GM21515 (cell line): ENCODE measurements at regions not wholly inside any gene's neighbourhood (a gene's known extent, or its start where the extent isn't known, plus 50 kb on each side); places are given as distances from the start of the nearest gene placed in this dataset.
"Not testable (repeated sequence)": the region's sequence is repeated elsewhere in the genome, so short reads cannot be mapped to it uniquely, and the experiment has no call there.

ENCODE experiments used
- ATAC-seq: cut with Tn5 transposase; IDR thresholded peaks from one replicate; pipeline ENCODE4 v1.9.1; 2021; ENCODE audit not compliant: unreplicated experiment

DNA sequence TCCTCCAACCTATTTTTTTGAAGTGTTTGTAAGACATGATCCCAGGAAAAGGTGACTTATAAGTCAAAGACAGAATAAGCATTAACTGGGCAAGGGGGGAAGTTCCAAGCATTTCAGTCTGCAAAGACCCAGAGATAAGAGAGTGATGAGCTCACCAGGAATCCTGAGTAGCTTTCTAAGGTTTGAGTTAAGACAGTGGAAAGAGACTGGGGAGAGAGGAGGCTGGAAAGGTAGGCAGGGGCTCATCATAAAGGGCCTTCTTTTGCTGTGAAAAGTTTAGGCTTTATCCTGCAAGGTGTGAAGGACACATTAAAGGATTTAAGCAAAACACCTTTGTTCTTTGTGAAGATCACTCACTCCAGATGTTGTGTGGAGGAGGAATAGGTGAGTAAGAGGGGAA, 438.8 kb downstream of the CHL1 start:
- no peak for ATAC-seq

GRCh38 chr3:643376-643775, 446.8 kb downstream of the CHL1 start:
- no peak for ATAC-seq

GRCh38 chr3:655824-656223, 437.0 kb upstream of the CNTN6 start:
- no peak for ATAC-seq

DNA sequence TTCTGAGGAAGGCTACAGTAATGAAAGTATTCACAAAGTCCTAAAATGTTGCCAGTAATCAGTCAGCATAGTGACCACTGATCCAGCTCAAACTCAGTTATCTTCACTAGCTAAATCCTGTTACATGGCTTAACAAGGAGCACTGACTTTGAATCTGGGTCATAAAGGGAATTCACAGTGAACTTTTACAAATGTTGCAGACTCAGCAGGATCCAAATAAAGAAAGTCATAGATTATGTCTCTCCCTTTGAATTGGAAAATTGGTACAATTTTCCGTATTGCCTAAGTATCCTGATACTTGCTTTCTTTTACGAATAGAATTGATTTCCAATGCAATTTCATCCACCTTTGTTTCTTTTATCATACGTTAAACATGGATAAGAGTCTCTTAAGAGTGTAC, 431.5 kb upstream of the CNTN6 start:
- ATAC-seq: no peak

DNA sequence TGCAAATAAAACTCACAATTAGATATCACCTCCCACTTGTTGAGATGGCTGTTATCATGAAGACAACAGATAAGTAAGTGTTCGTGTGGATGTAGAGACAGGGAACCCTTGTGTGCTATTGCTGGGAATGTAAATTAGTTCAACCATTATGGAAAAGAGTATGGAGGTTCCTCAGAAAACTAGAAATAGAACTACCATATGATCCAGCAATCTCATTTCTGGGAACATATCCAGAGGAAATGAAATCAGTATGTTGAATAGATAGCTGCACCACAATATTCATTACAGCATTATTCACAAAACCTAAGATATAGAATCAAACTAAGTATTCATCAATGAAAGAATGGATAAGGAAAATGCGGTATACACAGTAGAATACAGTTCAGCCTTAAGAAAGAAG, 418.7 kb upstream of the CNTN6 start:
- no peak for ATAC-seq

GRCh38 chr3:675846-676245, 417.0 kb upstream of the CNTN6 start:
- no peak for ATAC-seq

DNA sequence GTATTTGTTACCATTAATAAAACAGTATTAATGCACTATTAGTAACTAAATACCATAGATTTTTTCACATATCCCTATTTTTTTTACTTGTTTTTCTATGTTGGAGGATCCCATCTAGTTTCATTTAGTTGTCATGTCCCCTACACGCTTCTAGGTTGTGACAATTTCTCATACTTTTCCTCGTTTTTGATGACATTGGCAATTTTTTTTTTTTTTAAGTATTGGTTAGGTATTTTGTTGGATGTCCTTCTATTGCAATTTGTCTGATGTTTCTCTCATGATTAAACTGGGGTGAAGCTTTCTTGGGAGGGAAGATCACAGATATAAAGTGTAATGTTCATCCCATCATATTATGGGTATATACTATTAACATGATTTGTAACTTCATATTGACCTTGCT, 409.1 kb upstream of the CNTN6 start:
- no peak for ATAC-seq

DNA sequence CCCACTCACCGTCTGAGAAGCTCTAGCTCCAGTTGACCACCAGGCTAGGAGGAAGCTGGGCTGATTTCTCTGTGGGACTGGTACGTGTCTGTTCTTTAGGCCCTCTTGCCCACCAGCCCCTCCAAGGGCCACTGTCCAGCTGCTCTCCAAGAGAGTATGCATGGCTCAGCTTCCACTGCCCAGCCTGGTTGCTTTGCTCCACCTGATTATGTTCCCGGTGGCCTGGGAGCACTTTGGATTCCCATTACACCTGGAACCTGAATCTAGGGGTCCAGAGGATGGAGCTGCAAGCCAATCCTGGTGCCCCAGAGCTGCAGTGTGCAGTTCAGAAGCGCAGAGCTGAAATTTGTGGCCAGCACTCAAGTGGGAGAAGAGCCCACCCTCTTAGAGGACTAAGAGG, 402.1 kb upstream of the CNTN6 start:
- no peak for ATAC-seq

DNA sequence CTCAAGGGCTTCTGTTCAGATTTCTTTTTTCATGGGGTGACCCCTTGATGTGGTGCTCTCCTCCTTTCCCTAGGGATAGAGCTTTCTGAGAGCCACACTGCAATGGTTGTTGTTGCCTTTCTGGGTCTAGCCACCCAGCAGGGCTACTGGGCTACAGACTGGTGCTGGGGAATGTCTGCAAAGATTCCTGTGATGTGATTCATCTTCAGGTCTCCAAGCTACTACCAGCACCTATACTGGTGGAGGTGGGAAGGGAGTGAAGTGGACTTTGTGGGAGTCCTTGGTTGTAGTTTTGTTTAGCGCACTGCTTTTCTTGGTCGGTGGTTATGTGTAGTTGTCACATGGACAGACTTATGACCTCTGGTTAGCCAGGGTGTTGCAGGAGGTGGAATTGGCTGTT, 392.3 kb upstream of the CNTN6 start:
- no peak for ATAC-seq

GRCh38 chr3:707041-707440, 385.8 kb upstream of the CNTN6 start:
- no peak for ATAC-seq

GRCh38 chr3:713006-713621, 379.7 kb upstream of the CNTN6 start:
- no peak for ATAC-seq

GRCh38 chr3:713947-714620, 378.7 kb upstream of the CNTN6 start:
- no peak for ATAC-seq

DNA sequence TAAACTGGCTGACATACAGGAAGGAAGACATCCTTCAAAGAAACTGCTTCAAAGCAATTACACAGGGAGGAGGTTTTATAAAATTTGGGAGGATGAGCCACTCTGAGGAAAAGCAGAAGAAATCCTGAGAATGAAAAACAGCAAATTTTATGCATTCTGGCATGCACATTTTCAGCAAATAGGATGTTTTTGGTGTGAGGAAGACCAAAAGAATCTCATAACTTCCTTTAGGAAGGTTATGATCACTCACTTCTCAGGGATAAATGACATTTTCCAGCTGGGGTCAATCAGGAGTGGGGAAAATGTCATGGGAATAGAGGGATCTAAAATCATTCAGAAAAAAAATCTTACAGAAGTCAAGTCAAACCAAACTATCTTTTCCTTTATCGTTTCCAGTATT, 371.7 kb upstream of the CNTN6 start:
- no peak for ATAC-seq

DNA sequence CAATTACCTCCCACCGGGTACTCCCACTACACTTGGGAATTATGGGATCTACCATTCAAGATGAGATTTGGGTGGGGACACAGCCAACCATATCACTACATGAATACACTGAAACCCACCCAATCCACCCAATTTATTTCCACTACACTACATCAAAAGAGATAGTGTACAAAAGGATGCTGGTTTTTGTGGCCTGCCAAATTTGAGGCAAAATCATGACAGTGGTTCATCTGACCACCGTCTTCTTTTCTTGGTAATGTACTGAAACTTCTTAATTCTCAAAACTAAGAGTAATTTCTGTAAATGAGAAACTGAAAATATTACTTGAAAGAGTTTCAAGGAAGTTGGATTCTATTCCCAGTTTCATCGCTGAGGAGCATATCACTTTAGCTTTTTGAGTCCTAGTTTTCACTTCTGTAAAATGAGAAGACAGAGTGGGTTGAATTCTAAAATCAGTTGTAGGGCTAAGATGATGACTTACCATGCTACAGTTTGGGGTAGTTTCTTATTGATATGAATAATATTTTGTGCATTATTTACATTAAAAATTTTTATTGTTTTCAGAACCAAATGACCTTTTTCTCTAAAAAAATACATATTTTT, 360.4 kb upstream of the CNTN6 start:
- no peak for ATAC-seq

GRCh38 chr3:733313-733712, 359.5 kb upstream of the CNTN6 start:
- no peak for ATAC-seq

DNA sequence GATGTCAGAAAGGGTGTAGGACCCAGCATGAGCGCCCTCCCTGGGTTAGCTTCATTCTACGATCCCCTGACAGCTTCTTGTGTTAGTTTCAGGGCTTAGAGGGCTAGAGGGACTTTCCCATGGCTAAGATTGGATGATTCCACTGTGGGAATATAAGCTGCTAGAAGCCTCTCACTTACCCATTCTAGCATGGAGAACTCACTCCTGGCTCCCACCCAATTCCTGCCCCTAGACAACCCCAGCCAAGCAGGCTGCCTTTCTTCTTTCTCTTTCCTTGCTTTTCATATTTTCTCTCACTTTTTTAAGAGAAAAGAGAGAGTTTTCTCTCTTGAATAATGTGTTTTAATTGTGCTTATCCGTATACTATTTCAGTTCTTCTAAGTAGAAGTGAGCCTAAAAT, 335.1 kb upstream of the CNTN6 start:
- no peak for ATAC-seq

DNA sequence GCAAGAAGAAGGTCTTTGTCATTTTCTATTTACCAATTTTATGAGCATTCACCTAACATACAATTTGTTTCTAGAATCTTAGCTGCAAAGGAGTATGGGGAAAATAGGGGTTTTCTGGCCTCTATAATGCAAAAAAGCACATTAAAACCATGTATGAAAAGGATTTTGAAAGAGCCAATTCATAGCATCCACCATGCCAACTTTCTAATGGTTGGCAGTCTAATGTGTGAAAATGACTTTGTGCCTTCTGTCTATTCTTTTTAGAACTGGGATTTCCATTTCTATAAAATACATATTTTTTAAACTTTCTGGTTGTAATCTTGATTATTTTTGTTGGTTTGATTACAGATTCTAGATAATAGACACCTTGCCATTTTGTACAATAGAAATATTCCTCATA, 333.7 kb upstream of the CNTN6 start:
- ATAC-seq: no peak

- ATAC-seq: not testable (repeated sequence)
Measured at GRCh38 chr3:773433-773832, 319.4 kb upstream of the CNTN6 start.

GRCh38 chr3:775178-775880, 317.5 kb upstream of the CNTN6 start:
- no peak for ATAC-seq

DNA sequence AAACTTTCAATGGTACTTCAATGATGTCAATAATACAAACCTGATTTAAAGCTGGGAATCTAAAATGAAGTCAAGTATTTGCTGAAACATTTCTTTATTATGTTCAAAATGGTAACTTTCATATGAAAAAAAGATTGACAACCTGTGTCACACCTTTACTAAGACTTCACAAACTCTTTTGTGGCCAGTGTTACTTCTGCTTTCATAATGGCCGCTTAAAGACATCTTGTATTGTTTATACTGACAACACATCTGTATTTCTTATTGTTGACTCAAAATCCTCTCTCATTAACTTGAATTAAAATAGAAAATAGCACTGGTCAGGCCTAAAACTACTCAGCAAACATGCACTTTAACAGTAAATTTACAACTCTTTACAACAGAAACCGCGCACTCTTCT, 312.3 kb upstream of the CNTN6 start:
- no peak for ATAC-seq

GRCh38 chr3:791442-791841, 301.4 kb upstream of the CNTN6 start:
- no peak for ATAC-seq

- no peak for ATAC-seq
Measured at GRCh38 chr3:792630-793029, 300.2 kb upstream of the CNTN6 start.
